ENCODE measurements at regions not wholly inside any gene's neighbourhood (a gene's known extent, or its start where the extent isn't known, plus 50 kb on each side); places are given as distances from the start of the nearest gene placed in this dataset.

DNA sequence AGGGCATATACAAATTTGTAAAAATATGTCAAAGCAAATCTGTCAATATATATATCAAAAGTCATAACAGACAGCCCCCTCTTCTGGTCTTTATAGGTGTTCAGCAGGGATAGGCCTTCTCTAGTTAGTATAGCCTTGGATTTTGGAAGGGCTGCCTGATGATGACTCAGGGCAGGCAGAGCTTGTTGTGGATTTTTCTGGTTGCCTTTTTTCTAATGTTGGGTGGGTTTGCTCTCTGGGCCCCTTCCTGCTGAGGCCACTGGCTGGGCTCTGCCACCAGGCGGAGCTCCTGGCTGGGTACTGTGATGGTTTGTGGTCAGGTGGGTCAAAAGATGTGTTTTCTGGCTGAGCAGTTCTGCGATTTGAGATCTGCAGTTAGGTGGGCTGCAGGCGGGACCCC, 294.2 kb downstream of the GRIA2 start:
- Histone ChIP-seq H3K36me3 (ENCODE audit: control insufficient read depth in 4 of 4, insufficient read depth in 4 of 4, low read length in 3 of 4) (no peaks in the 10 kb centered on the region), H3K4me3 (ENCODE audit: control insufficient read depth in 1 of 7, extremely low read depth in 1 of 7, insufficient read depth in 4 of 7, low read depth in 2 of 7, low read length in 6 of 7) (no peak overlapping the region), H3K27ac (ENCODE audit: insufficient read depth in 1 of 2, low read depth in 1 of 2, low read length in 2 of 2, poor library complexity in 1 of 2, severe bottlenecking in 2 of 2) (no peak overlapping the region), H3K4me1 (ENCODE audit: control extremely low read depth in 1 of 4, control insufficient read depth in 4 of 4, insufficient read depth in 4 of 4, low read length in 3 of 4) (no peaks in the 10 kb centered on the region), H3K9me3 (ENCODE audit: control extremely low read depth in 1 of 5, control insufficient read depth in 4 of 5, insufficient read depth in 2 of 5, low read depth in 1 of 5, low read length in 4 of 5) (no peaks in the 10 kb centered on the region), H3K27me3 (replicated peaks in 2 of 5; ENCODE audit: control insufficient read depth in 4 of 5, insufficient read depth in 5 of 5, low read length in 4 of 5) (no peaks in the 10 kb centered on the region)
- DNase-seq, result peak in 1 of 3 donors; percentile 0
- ChIA-PET POLR2A (no interaction called here), CTCF (no interaction called here)
- WGBS (ENCODE audit: insufficient coverage), result 80% methylated on average over 3 of the region's 3 CpGs

GRCh38 chr4:157509341-157509740, 288.8 kb downstream of the GRIA2 start:
- Histone ChIP-seq H3K4me3 (ENCODE audit: control insufficient read depth in 1 of 7, extremely low read depth in 1 of 7, insufficient read depth in 4 of 7, low read depth in 2 of 7, low read length in 6 of 7) (no peak overlapping the region), H3K27me3 (replicated peaks in 2 of 5; ENCODE audit: control insufficient read depth in 4 of 5, insufficient read depth in 5 of 5, low read length in 4 of 5) (no peaks in the 10 kb centered on the region), H3K36me3 (ENCODE audit: control insufficient read depth in 4 of 4, insufficient read depth in 4 of 4, low read length in 3 of 4) (no peaks in the 10 kb centered on the region), H3K9me3 (ENCODE audit: control extremely low read depth in 1 of 5, control insufficient read depth in 4 of 5, insufficient read depth in 2 of 5, low read depth in 1 of 5, low read length in 4 of 5) (no peaks in the 10 kb centered on the region), H3K4me1 (ENCODE audit: control extremely low read depth in 1 of 4, control insufficient read depth in 4 of 4, insufficient read depth in 4 of 4, low read length in 3 of 4) (no peaks in the 10 kb centered on the region), H3K27ac (ENCODE audit: insufficient read depth in 1 of 2, low read depth in 1 of 2, low read length in 2 of 2, poor library complexity in 1 of 2, severe bottlenecking in 2 of 2) (no peak overlapping the region)
- WGBS (ENCODE audit: insufficient coverage), result 85% methylated on average over 2 of the region's 3 CpGs
- CTCF ChIA-PET, result no interaction called here
- no peak for DNase-seq
- POLR2A ChIA-PET, result no interaction called here

DNA sequence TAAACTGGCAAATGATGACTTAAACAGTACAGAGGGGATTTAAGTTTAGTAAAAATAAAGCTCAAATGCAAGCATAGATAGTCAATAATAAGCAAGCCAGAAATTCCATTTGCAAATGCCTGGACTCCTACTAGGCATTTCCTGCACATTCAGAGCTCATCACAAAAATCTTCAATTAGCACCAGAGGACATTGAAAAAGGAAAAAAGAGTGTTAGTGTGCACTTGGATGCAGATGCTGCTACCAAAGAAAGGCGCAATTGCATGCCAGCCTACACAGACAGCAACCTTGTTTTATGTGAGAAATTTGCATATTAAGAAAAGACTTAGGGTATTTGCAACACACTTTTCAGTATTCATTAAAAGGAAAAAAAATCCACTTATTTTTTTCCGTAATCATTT, 282.1 kb downstream of the GRIA2 start:
- ChIA-PET POLR2A (no interaction called here), CTCF (interaction anchor here (0.7 kb wide), 1 partner anchor 9 kb away, joined by 3 read pairs; no protein-coding TSS in a partner anchor)
- Histone ChIP-seq H3K36me3 (ENCODE audit: control insufficient read depth in 4 of 4, insufficient read depth in 4 of 4, low read length in 3 of 4) (no peaks in the 10 kb centered on the region), H3K4me3 (ENCODE audit: control insufficient read depth in 1 of 7, extremely low read depth in 1 of 7, insufficient read depth in 4 of 7, low read depth in 2 of 7, low read length in 6 of 7) (no peak overlapping the region), H3K27ac (ENCODE audit: insufficient read depth in 1 of 2, low read depth in 1 of 2, low read length in 2 of 2, poor library complexity in 1 of 2, severe bottlenecking in 2 of 2) (no peak overlapping the region), H3K4me1 (ENCODE audit: control extremely low read depth in 1 of 4, control insufficient read depth in 4 of 4, insufficient read depth in 4 of 4, low read length in 3 of 4) (no peaks in the 10 kb centered on the region), H3K27me3 (replicated peaks in 2 of 5; ENCODE audit: control insufficient read depth in 4 of 5, insufficient read depth in 5 of 5, low read length in 4 of 5) (no peaks in the 10 kb centered on the region), H3K9me3 (ENCODE audit: control extremely low read depth in 1 of 5, control insufficient read depth in 4 of 5, insufficient read depth in 2 of 5, low read depth in 1 of 5, low read length in 4 of 5) (no peaks in the 10 kb centered on the region)
- WGBS (ENCODE audit: insufficient coverage), result no CpG with 5 or more reads among the region's 2 CpGs
- no peak for DNase-seq

DNA sequence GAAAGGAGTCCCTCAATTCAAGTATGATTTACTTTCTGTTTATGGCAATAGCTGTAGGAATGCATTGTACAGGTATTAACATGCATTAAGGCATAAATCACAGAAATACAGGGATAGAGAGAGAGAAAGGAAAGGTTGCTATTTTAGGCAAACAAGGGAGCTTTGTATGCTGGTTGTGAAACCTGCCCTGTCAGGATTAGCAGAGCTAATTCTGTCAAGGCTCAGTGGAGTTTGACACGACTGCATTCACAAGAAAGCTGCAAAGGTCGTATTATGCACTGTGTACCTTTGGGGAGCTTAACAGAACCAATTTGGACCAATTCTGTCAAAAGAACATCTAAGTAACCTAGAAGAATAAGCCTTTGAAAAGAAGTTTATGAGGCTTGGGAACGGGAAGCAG, 239.3 kb downstream of the GRIA2 start:
- Histone ChIP-seq H3K4me1 (ENCODE audit: control extremely low read depth in 1 of 4, control insufficient read depth in 4 of 4, insufficient read depth in 4 of 4, low read length in 3 of 4) (no peaks in the 10 kb centered on the region), H3K4me3 (ENCODE audit: control insufficient read depth in 1 of 7, extremely low read depth in 1 of 7, insufficient read depth in 4 of 7, low read depth in 2 of 7, low read length in 6 of 7) (no peak overlapping the region), H3K36me3 (ENCODE audit: control insufficient read depth in 4 of 4, insufficient read depth in 4 of 4, low read length in 3 of 4) (no peaks in the 10 kb centered on the region), H3K27ac (ENCODE audit: insufficient read depth in 1 of 2, low read depth in 1 of 2, low read length in 2 of 2, poor library complexity in 1 of 2, severe bottlenecking in 2 of 2) (no peak overlapping the region), H3K27me3 (replicated peaks in 2 of 5; ENCODE audit: control insufficient read depth in 4 of 5, insufficient read depth in 5 of 5, low read length in 4 of 5) (no peaks in the 10 kb centered on the region), H3K9me3 (ENCODE audit: control extremely low read depth in 1 of 5, control insufficient read depth in 4 of 5, insufficient read depth in 2 of 5, low read depth in 1 of 5, low read length in 4 of 5) (no peaks in the 10 kb centered on the region)
- POLR2A ChIA-PET, result interaction anchor here (0.6 kb wide), 1 partner anchor 32 kb away, joined by 4 read pairs; no protein-coding TSS in a partner anchor
- DNase-seq, result no peak
- CTCF ChIA-PET, result no interaction called here
- 91% methylated on average over 3 of the region's 3 CpGs for WGBS (ENCODE audit: insufficient coverage)

DNA sequence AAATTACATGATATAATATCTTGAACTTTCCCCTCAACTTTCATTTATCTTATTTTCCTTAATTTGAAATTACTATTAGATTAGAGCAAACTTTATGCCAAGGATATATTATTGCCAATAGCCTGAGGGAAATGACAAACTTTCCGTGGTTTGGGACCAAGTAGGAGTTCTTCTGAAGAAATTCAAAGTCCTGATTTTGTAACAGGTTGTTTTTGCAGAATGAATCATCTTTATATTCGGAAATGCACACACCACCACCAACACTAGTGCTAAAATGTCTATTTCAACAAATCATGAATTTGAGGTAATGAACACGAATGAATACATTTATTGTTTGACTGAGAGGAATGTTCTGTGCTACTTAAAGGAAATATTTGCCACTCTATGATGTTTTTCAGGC, 226.7 kb downstream of the GRIA2 start:
- no peaks in the 10 kb centered on the region for H3K4me1 ChIP-seq (ENCODE audit: control extremely low read depth in 1 of 4, control insufficient read depth in 4 of 4, insufficient read depth in 4 of 4, low read length in 3 of 4)
- WGBS (ENCODE audit: insufficient coverage), result no CpG with 5 or more reads among the region's 3 CpGs
- H3K27me3 ChIP-seq (replicated peaks in 2 of 5; ENCODE audit: control insufficient read depth in 4 of 5, insufficient read depth in 5 of 5, low read length in 4 of 5), result no peaks in the 10 kb centered on the region
- H3K27ac ChIP-seq (ENCODE audit: insufficient read depth in 1 of 2, low read depth in 1 of 2, low read length in 2 of 2, poor library complexity in 1 of 2, severe bottlenecking in 2 of 2), result no peak overlapping the region
- no peak for DNase-seq
- no peak overlapping the region for H3K4me3 ChIP-seq (ENCODE audit: control insufficient read depth in 1 of 7, extremely low read depth in 1 of 7, insufficient read depth in 4 of 7, low read depth in 2 of 7, low read length in 6 of 7)
- ChIA-PET CTCF (no interaction called here), POLR2A (no interaction called here)
- H3K36me3 ChIP-seq (ENCODE audit: control insufficient read depth in 4 of 4, insufficient read depth in 4 of 4, low read length in 3 of 4), result no peaks in the 10 kb centered on the region
- H3K9me3 ChIP-seq (ENCODE audit: control extremely low read depth in 1 of 5, control insufficient read depth in 4 of 5, insufficient read depth in 2 of 5, low read depth in 1 of 5, low read length in 4 of 5), result no peaks in the 10 kb centered on the region

DNA sequence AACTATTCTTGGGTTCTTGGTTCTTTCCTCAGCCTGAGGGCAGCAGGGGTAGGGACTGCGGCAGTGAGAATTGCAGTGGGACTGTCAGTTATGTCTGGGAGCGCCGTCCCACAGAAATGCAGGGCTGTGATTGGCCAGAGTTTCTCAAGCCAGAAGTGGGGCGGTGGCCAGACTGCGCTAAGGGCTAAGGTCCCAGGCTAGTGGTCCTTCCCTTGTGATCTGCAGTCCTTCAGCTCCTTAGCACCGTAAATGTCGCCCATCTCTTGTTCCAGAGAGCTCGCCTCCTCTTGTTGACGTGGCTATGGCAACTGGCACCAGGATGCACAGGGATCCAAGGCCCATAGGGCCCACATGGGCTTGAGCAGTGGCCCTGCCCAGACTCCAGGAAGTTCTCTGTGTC, 223.5 kb downstream of the GRIA2 start:
- Histone ChIP-seq H3K36me3 (ENCODE audit: control insufficient read depth in 4 of 4, insufficient read depth in 4 of 4, low read length in 3 of 4) (no peaks in the 10 kb centered on the region), H3K27me3 (replicated peaks in 2 of 5; ENCODE audit: control insufficient read depth in 4 of 5, insufficient read depth in 5 of 5, low read length in 4 of 5) (no peaks in the 10 kb centered on the region), H3K4me3 (ENCODE audit: control insufficient read depth in 1 of 7, extremely low read depth in 1 of 7, insufficient read depth in 4 of 7, low read depth in 2 of 7, low read length in 6 of 7) (no peak overlapping the region), H3K27ac (ENCODE audit: insufficient read depth in 1 of 2, low read depth in 1 of 2, low read length in 2 of 2, poor library complexity in 1 of 2, severe bottlenecking in 2 of 2) (no peak overlapping the region), H3K4me1 (ENCODE audit: control extremely low read depth in 1 of 4, control insufficient read depth in 4 of 4, insufficient read depth in 4 of 4, low read length in 3 of 4) (no peaks in the 10 kb centered on the region), H3K9me3 (ENCODE audit: control extremely low read depth in 1 of 5, control insufficient read depth in 4 of 5, insufficient read depth in 2 of 5, low read depth in 1 of 5, low read length in 4 of 5) (no peaks in the 10 kb centered on the region)
- CTCF ChIA-PET, result no interaction called here
- no peak for DNase-seq
- 93% methylated on average over 9 of the region's 9 CpGs for WGBS (ENCODE audit: insufficient coverage)
- POLR2A ChIA-PET, result no interaction called here

- H3K27ac ChIP-seq (ENCODE audit: insufficient read depth in 1 of 2, low read depth in 1 of 2, low read length in 2 of 2, poor library complexity in 1 of 2, severe bottlenecking in 2 of 2), result no peak overlapping the region
- no peaks in the 10 kb centered on the region for H3K27me3 ChIP-seq (replicated peaks in 2 of 5; ENCODE audit: control insufficient read depth in 4 of 5, insufficient read depth in 5 of 5, low read length in 4 of 5)
- no peaks in the 10 kb centered on the region for H3K4me1 ChIP-seq (ENCODE audit: control extremely low read depth in 1 of 4, control insufficient read depth in 4 of 4, insufficient read depth in 4 of 4, low read length in 3 of 4)
- H3K36me3 ChIP-seq (ENCODE audit: control insufficient read depth in 4 of 4, insufficient read depth in 4 of 4, low read length in 3 of 4), result no peaks in the 10 kb centered on the region
- 96% methylated on average over 5 of the region's 5 CpGs for WGBS (ENCODE audit: insufficient coverage)
- ChIA-PET POLR2A (no interaction called here), CTCF (no interaction called here)
- DNase-seq, result no peak
- H3K9me3 ChIP-seq (ENCODE audit: control extremely low read depth in 1 of 5, control insufficient read depth in 4 of 5, insufficient read depth in 2 of 5, low read depth in 1 of 5, low read length in 4 of 5), result no peaks in the 10 kb centered on the region
- no peak overlapping the region for H3K4me3 ChIP-seq (ENCODE audit: control insufficient read depth in 1 of 7, extremely low read depth in 1 of 7, insufficient read depth in 4 of 7, low read depth in 2 of 7, low read length in 6 of 7)
Observed at GRCh38 chr4:157443537-157443936, 223.0 kb downstream of the GRIA2 start.

All from common myeloid progenitor, CD34-positive (primary cell).